ENCODE measurements at regions not wholly inside any gene's neighbourhood (a gene's known extent, or its start where the extent isn't known, plus 50 kb on each side); places are given as distances from the start of the nearest gene placed in this dataset.
"Not testable (repeated sequence)": the region's sequence is repeated elsewhere in the genome, so short reads cannot be mapped to it uniquely, and the experiment has no call there.

- no peak for DNase-seq
These were observed 52.8 kb upstream of the IL1RAPL2 start for GRCh38 chrX:104513162-104513561.

DNA sequence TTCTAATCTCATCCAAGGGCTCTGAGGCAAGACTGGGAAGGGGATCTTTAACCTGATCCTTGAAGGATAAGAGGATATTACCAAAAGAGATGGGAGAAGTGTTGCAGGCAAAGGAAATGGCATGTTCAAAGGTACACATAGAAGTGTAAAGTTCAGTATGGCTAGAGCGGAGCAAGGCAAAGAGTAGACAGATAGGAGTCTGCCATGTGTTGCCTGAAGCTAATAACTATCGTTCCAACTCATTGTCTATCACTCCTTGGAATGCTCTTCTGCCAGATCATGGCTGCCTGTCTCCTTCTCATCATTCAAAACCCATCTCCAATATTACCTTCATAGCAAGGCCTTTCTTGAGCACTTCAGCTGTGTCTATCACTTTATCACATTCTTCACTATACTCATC, 55.2 kb upstream of the IL1RAPL2 start:
- no peak for DNase-seq

- DNase-seq, result no peak
These were observed 63.5 kb upstream of the IL1RAPL2 start for GRCh38 chrX:104502460-104502859.

- no peak for DNase-seq
These were observed 77.2 kb upstream of the IL1RAPL2 start for GRCh38 chrX:104488811-104489210.

DNA sequence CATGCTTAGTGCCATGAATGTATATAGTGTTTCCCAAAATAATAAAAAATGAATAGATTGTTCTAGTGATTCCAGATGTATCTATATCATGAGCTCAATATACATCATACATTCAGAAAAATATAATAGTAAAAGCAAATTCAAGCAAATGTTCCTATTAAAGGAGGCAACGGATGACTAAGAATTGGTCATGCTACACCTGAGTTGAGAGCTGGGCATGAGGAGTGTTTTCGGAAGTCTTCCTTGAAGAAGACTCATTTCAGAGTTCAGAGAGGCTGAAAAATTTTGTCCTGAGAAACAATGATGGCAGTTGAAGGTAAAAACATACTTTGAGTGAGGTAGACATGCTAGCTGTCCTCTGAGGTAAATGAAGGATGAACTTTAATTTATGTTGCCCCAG, 79.3 kb upstream of the IL1RAPL2 start:
- no peak for DNase-seq

DNA sequence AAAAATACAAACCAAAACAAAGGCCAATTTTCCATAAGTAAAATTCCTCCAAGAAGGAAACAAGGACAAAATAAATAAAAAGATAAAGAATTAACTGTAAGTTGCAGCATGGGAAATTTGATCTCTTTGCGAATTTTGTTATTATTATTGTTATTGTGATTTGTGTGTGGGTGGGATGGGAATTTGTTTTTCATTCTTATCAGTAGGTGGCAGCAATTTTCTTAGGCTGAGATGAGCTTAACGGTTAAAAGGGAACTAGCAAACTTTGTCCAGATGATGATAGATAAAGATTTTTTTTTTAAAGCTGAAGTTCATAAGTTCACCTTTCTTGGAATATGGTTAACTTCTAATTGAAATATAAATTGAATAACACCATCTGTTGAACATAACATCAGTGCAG, 83.2 kb upstream of the IL1RAPL2 start:
- no peak for DNase-seq

- DNase-seq, result no peak
These were observed 96.2 kb upstream of the IL1RAPL2 start for GRCh38 chrX:104469771-104470170.

DNA sequence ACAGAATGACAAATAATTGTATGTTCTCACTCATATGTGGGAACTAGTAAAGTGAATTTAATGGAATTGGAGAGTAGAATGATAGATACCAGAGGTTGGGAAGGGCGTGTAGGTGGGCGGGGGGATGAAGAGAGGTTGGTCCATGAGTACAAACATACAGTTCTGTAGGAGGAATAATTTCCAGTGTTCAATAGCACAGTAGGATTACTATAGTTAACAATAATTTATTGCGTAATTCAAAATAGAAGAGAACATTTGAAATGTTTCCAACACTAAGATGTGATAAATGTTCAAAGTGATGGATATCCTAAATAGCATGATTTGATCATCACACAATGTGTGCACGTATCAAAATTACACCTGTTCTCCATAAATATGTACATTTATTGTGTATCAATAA, 106.2 kb upstream of the IL1RAPL2 start:
- no peak for DNase-seq

DNA sequence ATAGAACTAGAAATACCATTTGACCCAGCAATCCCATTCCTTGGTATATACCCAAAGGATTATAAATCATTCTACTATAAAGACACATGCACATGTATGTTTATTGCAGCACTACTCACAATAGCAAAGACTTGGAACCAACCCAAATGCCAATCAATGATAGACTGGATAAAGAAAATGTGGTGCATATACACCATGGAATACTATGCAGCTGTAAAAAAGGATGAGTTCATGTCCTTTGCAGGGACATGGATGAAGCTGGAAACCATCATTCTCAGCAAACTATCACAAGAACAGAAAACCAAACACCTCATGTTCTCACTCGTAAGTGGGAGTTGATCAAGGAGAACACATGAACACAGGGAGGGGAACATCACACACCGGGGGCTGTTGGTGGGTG, 108.9 kb upstream of the IL1RAPL2 start:
- DNase-seq, result not testable (repeated sequence)

GRCh38 chrX:104450316-104450715, 115.7 kb upstream of the IL1RAPL2 start:
- no peak for DNase-seq

DNA sequence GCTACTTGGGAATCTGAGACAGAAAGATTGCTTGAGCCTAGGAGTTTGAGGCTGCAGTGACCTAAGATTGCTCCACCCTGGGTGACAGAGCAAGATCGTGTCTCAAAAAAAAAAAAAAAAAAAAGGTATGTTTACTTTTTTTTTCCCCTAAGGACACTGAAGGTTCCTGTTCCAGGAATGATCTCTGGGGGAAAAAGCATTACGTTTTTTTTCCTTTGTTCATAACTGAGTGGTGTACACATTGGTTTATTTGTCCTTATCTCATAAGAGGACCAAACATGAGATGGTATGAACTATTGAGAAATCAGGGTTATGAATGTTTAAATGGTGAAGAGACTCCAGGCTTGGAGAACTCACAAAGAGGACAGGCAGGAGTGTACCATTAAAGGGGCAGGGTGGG, 120.4 kb upstream of the IL1RAPL2 start:
- no peak for DNase-seq

DNA sequence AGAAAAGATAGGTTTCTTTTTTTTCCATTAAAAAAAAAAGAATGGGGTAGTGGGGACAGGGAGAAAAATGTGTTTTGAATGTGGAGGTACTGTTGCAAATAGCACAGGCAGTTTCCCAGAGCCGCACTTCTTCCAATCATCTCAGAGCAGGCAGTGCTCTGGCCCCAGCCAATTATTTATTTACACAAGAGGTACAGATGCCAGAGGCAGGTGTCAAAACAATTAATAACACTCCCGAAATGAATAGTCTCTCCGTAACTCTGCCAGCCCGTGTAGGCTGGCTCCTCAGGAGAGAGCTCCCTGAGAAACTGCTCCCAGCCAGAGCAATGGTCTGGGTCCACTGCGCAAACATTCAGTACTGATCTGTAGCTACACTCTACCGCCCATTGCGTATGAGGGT, 130.8 kb upstream of the IL1RAPL2 start:
- no peak for DNase-seq

DNA sequence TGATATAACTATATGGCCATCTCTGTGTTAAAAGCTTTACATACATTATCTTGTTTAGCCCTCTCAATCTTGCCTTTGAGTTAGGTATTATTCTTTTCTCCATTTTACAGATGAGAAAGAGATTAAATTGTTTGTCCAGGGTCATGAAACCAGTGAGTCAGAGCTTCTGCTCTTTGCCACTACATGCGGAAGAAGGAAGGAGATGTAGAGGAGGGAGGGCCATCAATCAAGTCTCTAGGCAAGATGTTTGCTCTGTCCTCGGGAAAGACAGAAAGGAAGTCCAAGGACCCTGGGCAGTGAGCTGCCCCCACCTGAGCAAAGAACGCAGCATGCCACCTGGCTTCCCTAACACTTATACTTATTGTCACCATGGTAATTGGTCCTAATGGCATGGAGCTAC, 133.7 kb upstream of the IL1RAPL2 start:
- no peak for DNase-seq

DNA sequence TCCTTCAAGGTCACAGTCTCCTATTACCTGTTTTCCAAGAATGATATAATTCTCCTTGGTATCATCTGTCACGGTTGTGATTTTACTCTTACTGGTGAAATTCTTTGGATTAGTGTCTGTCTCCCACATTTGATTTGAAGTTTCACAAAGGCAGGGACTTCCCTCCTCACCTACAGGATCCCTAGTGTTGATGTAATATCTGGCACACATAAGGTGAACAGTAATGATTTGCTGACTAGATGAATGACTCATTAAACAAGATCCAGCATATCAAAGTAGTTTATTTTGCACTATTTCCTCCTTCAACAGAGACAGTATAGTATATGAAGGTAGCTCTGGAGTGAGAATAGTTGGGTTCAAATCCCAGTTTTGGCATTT, 135.3 kb upstream of the IL1RAPL2 start:
- DNase-seq, result no peak

DNA sequence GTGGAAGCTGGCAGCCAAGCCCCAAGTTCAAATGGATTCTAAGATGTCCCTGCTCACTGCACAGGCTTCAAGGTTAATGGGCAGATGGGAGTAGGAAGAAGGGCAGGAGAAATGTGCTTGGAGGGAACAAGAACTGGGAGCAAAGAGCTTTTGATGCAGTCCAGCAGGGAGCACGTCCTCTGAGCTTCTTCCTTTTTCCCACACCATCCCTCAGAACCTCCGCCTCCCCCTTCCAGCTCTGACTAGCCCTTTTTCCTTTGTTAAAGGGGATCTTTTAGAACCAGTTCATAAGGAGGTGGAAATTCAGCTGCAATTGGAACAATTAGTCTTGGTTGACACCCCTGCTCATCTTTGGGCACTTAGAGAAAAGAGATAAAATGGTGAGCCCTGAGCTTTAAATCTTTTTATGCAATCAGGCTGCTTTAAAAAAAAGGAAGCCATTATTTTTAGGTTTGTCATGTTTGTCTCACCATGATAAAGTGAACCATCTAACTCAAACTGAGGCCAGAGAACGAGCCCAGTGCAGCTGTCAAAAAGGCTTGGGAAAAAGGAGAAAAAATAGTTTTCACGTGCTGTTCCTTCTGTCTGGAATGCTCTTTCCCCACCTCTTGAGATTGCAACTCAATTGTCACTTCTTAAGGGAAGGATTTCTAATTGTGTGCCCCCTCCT, 135.8 kb upstream of the IL1RAPL2 start:
- DNase-seq, result no peak

DNA sequence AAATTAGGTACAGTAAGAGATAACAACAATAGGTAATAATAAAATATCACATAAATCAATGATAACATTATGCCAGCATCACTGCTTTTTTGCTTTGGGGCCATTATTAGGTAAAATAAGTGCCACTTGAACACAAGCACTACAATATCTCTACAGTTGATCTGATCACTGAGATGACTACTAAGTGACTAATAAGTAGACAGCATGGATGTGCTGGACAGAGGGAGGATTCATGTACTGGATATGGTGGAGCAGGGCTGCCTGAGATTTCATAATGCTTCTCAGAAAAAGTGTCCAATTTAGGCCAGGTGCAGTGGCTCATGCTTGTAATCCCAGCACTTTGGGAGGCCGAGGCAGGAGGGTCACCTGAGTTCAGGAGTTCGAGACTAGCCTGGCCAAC, 137.8 kb upstream of the IL1RAPL2 start:
- DNase-seq, result no peak

DNA sequence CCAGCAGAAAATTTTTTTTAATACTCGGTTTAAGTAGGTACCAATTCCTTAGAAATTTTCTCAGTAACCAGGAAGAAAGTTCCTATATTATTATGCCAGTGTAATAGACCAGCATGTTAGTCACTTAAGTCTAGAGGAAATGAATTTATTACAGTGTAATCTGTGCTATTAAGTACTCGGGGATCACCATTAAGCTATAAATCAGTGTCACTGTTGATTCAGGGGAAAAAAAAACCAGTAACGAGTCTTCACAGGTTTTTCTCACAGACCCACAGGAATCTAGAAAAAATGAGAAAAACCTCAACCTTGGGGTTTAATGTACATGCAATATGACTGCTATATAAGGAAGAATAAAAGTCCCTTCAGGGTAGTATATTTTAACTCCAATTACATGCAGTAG, 138.3 kb upstream of the IL1RAPL2 start:
- no peak for DNase-seq

DNA sequence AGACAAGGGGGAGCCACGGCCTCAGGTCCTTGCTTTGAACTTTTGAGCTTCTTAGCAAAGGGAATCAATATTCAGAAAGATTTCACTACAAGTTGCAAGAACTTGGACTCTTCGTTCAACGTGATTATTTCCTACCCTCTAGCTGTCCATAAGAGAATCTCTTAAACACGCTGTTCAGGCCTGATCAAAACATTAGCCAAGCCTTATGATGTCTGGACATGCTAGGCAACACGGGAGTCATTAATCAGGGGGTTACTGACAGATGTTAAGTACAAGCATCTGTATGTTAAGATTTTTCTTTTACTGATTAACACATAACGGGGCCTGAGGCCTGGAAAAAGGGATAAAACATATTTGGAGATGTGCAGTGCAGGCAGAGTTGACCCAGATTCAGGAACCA, 138.9 kb upstream of the IL1RAPL2 start:
- no peak for DNase-seq

DNA sequence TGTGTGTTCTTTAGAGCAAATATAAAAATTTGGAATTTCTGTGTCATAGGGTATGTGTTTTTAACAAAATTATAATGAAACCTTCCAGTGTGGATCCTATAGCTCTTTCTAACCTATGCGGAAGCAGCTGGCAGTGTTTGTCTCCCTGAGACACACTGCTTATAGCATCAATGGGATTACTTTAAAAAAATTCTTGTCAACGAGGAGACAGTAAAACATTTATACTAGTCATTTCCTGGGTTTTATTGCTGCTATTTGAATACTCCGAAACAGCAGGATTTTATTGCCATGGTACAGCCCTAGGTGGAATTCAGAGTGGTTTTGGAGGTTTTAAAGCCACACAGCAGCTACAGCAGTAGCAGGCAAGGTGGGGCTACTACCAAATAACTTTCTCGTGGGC, 145.1 kb upstream of the IL1RAPL2 start:
- no peak for DNase-seq

DNA sequence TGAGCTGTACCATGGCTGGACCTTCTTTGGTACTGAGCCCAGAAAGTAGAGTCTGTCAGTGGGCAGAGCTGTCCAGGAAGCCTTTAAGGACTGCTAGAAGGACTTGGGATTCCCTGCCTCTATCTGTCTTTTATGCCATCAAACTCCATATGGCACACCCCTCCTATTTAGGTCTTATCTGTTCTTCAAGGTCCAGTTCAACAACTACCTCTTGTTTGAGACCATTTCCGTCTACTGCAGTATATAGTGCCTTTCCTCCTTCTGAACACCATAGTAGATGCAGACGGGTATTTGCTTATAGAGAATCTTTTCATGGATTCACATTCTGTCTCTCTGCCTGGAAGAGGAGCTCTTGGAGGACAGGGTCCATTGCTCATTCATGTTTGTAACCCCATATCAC, 146.1 kb upstream of the IL1RAPL2 start:
- no peak for DNase-seq

- no peak for DNase-seq
These were observed 146.8 kb upstream of the IL1RAPL2 start for GRCh38 chrX:104419211-104419610.

DNA sequence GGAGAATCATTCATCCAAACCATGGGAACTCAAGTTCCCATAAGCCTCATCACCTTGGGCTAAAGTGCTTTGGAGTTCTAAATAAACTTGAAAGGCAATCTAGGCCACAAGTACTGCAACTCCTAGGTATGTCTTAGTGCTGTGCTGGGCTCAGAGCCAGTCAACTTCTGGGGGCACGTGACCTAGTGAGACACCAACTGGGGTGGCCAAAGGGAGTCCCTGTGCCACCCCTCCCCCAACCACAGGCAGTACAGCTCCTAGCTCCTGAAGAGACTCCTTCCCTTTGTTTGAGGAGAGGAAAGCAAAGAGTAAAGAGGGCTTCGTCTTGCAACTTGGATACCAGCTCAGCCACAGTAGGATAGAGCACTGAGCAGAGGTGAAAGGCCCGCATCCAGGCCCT, 154.2 kb upstream of the IL1RAPL2 start:
- no peak for DNase-seq

- DNase-seq, result no peak
These were observed 145.7 kb upstream of the ESX1 start for GRCh38 chrX:104400387-104400786.

DNA sequence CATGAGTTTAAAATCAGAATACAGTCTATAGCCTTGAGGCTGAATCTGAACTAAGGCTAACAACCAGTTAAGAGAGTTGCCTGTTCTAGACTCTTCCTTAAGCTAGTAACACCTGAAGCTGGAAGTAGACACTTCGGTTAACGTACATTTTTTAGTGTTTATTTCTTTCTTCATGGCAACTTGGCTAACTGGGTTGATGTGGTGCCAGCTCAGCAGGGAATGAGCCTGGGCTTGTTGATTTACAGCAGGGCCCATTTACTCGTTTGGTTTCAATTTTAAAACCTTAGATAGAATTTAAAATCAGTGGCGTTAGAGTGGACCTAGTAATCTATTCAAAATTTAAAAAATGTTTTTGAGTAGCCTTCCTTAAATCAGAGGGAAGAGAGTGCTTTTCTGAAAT, 137.6 kb upstream of the ESX1 start:
- no peak for DNase-seq

DNA sequence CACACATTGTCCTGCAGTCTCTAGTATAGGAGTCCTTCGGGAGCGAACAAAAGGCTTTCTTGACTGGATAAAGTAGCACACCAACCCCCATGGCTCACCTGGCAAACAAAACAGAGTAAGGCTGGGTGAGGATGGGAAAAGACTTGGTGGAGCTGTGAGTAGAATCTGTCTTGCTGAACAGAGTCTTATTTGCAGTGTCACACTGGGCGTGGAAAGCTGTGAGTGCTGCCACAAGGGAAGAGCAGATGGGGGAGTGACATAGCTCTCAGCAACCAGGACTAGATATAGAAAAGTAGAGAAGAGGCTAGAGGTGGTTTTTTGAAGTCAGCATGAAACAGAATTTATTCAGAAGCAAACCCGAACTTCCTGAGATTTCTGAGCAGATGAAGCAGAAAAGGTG, 137.2 kb upstream of the ESX1 start:
- DNase-seq, result no peak

GRCh38 chrX:104376937-104377336, 122.2 kb upstream of the ESX1 start:
- no peak for DNase-seq
